Superior temporal gyrus (tissue), 1 donor: ENCODE measurements at regions not wholly inside any gene's neighbourhood (a gene's known extent, or its start where the extent isn't known, plus 50 kb on each side); places are given as distances from the start of the nearest gene placed in this dataset.

ENCODE experiments used
- DNase-seq: peaks from one replicate; pipeline ENCODE4 v3.0.0-alpha.2; 2016; ENCODE audit errors: extremely low spot score

- DNase-seq, result no peak
Measured at GRCh38 chr2:9756692-9757250, 86.5 kb upstream of the TAF1B start.

GRCh38 chr2:9757501-9758264, 85.6 kb upstream of the TAF1B start:
- peak; percentile 54 for DNase-seq

GRCh38 chr2:9758741-9759140, 84.5 kb upstream of the TAF1B start:
- DNase-seq, result no peak

GRCh38 chr2:9760069-9760901, 83.0 kb upstream of the TAF1B start:
- no peak for DNase-seq

- no peak for DNase-seq
Measured at GRCh38 chr2:9760902-9761228, 82.4 kb upstream of the TAF1B start.

GRCh38 chr2:9761577-9761976, 81.7 kb upstream of the TAF1B start:
- no peak for DNase-seq

GRCh38 chr2:9762164-9762563, 81.1 kb upstream of the TAF1B start:
- DNase-seq, result no peak

- no peak for DNase-seq
Measured at GRCh38 chr2:9762941-9763340, 80.3 kb upstream of the TAF1B start.

- DNase-seq, result no peak
Measured at GRCh38 chr2:9763356-9764152, 79.7 kb upstream of the TAF1B start.

- DNase-seq, result no peak
Measured at GRCh38 chr2:9764153-9764778, 79.0 kb upstream of the TAF1B start.

GRCh38 chr2:9765611-9766531, 77.4 kb upstream of the TAF1B start:
- no peak for DNase-seq

- no peak for DNase-seq
Measured at GRCh38 chr2:9767656-9768281, 75.5 kb upstream of the TAF1B start.

GRCh38 chr2:9768388-9768787, 74.9 kb upstream of the TAF1B start:
- no peak for DNase-seq

GRCh38 chr2:9769171-9770005, 73.9 kb upstream of the TAF1B start:
- no peak for DNase-seq

- DNase-seq, result no peak
Measured at GRCh38 chr2:9770006-9770307, 73.3 kb upstream of the TAF1B start.

GRCh38 chr2:9770308-9771100, 72.8 kb upstream of the TAF1B start:
- DNase-seq, result peak; percentile 87

- no peak for DNase-seq
Measured at GRCh38 chr2:9771101-9771449, 72.2 kb upstream of the TAF1B start.

- DNase-seq, result peak; percentile 73
Measured at GRCh38 chr2:9771481-9772017, 71.7 kb upstream of the TAF1B start.
